H9 (cell line): ENCODE measurements at regions not wholly inside any gene's neighbourhood (a gene's known extent, or its start where the extent isn't known, plus 50 kb on each side); places are given as distances from the start of the nearest gene placed in this dataset.

Experiments
- DNase-seq: peaks from one replicate; pipeline ENCODE4 v3.0.0-alpha.2; 2017
- H2AFZ ChIP-seq: one replicate; pipeline ENCODE4 v1.6.1; 2013; ENCODE audit warnings: mild to moderate bottlenecking, low read length, control low read depth, moderate library complexity
- H2AK5ac ChIP-seq: 2 replicates; pipeline ENCODE4 v1.6.1; 2013; ENCODE audit warnings: low read length, control low read depth, mixed read lengths; ENCODE audit not compliant: insufficient read length
- H2BK120ac ChIP-seq: one replicate; pipeline ENCODE4 v1.6.1; 2013; ENCODE audit warnings: low read depth, mild to moderate bottlenecking, low read length, control low read depth, inconsistent platforms; ENCODE audit not compliant: poor library complexity, severe bottlenecking
- H2BK12ac ChIP-seq: 2 replicates; pipeline ENCODE4 v1.6.1; 2013; ENCODE audit warnings: low read length, control low read depth, mixed read lengths, low read depth; ENCODE audit not compliant: insufficient read length
- H2BK15ac ChIP-seq: 2 replicates; pipeline ENCODE4 v1.6.1; 2013; ENCODE audit warnings: low read depth, low read length, control low read depth
- H2BK20ac ChIP-seq: one replicate; pipeline ENCODE4 v1.6.1; 2013; ENCODE audit warnings: low read depth, mild to moderate bottlenecking, low read length, control low read depth, inconsistent platforms; ENCODE audit not compliant: poor library complexity, severe bottlenecking
- H2BK5ac ChIP-seq: 2 replicates; pipeline ENCODE4 v1.6.1; 2013; ENCODE audit warnings: low read length, control low read depth, mixed read lengths; ENCODE audit not compliant: insufficient read length
- H3K14ac ChIP-seq: 2 replicates; pipeline ENCODE4 v1.6.1; 2013; ENCODE audit warnings: low read length, control low read depth; ENCODE audit not compliant: insufficient read depth
- H3K18ac ChIP-seq: 2 replicates; pipeline ENCODE4 v1.6.1; 2013; ENCODE audit warnings: low read depth, mild to moderate bottlenecking, mixed read lengths, low read length, control low read depth; ENCODE audit not compliant: insufficient read length
- H3K23ac ChIP-seq: 2 replicates; pipeline ENCODE4 v1.6.1; 2013; ENCODE audit warnings: low read length, control low read depth, mixed read lengths, low read depth; ENCODE audit not compliant: insufficient read length
- H3K23me2 ChIP-seq: 2 replicates; pipeline ENCODE4 v1.6.1; 2013; ENCODE audit warnings: low read depth, mild to moderate bottlenecking, mixed read lengths, low read length, control low read depth; ENCODE audit not compliant: insufficient read length, poor library complexity, severe bottlenecking
- H3K27ac ChIP-seq: 2 replicates; pipeline ENCODE4 v1.5.1; 2013; ENCODE audit warnings: low read length, control low read depth, mixed read lengths, low read depth; ENCODE audit not compliant: insufficient read length
- H3K27me3 ChIP-seq: 2 replicates; pipeline ENCODE4 v1.6.1; 2013; ENCODE audit warnings: low read length, control low read depth, inconsistent platforms; ENCODE audit not compliant: insufficient read depth
- H3K4ac ChIP-seq: 2 replicates; pipeline ENCODE4 v1.6.1; 2013; ENCODE audit warnings: low read depth, mild to moderate bottlenecking, control low read depth, inconsistent platforms, low read length, moderate library complexity
- H3K4me1 ChIP-seq: 2 replicates; pipeline ENCODE4 v1.6.1; 2013; ENCODE audit warnings: low read length, control low read depth, inconsistent platforms; ENCODE audit not compliant: insufficient read depth
- H3K4me2 ChIP-seq: 2 replicates; pipeline ENCODE4 v1.6.1; 2013; ENCODE audit warnings: low read length, control low read depth, mixed read lengths; ENCODE audit not compliant: insufficient read length, insufficient read depth
- H3K56ac ChIP-seq: 2 replicates; pipeline ENCODE4 v1.6.1; 2013; ENCODE audit warnings: low read depth, mild to moderate bottlenecking, mixed read lengths, low read length, control low read depth; ENCODE audit not compliant: insufficient read length
- H3K79me1 ChIP-seq: 2 replicates; pipeline ENCODE4 v1.6.1; 2013; ENCODE audit warnings: low read depth, mild to moderate bottlenecking, moderate library complexity, low read length, control low read depth, inconsistent platforms; ENCODE audit not compliant: insufficient read depth, poor library complexity, severe bottlenecking
- H3K79me2 ChIP-seq: 2 replicates; pipeline ENCODE4 v1.6.1; 2013; ENCODE audit warnings: low read length, control low read depth, inconsistent platforms; ENCODE audit not compliant: insufficient read depth
- H3K9ac ChIP-seq: 2 replicates; pipeline ENCODE4 v1.6.1; 2013; ENCODE audit warnings: low read length, control low read depth, mixed read lengths; ENCODE audit not compliant: insufficient read length; ENCODE audit errors: extremely low read depth
- H3K9me3 ChIP-seq: one replicate; pipeline ENCODE4 v1.6.1; 2013; ENCODE audit warnings: low read depth, low read length, inconsistent platforms; ENCODE audit not compliant: control insufficient read depth
- H3T11ph ChIP-seq: one replicate; pipeline ENCODE4 v1.6.1; 2013; ENCODE audit warnings: mild to moderate bottlenecking, low read length, control low read depth, inconsistent platforms
- H4K20me1 ChIP-seq: one replicate; pipeline ENCODE4 v1.6.1; 2013; ENCODE audit not compliant: control insufficient read depth, insufficient read length, insufficient read depth
- H4K5ac ChIP-seq: 2 replicates; pipeline ENCODE4 v1.6.1; 2013; ENCODE audit warnings: low read depth, mild to moderate bottlenecking, mixed read lengths, low read length, control low read depth; ENCODE audit not compliant: insufficient read length
- H4K8ac ChIP-seq: replicated peaks from 2 replicates; pipeline ENCODE4 v1.6.1; 2013; ENCODE audit warnings: low read length, control low read depth, mixed read lengths, low read depth; ENCODE audit not compliant: insufficient read length
- H4K91ac ChIP-seq: 2 replicates; pipeline ENCODE4 v1.6.1; 2013; ENCODE audit warnings: low read depth, mild to moderate bottlenecking, moderate library complexity, mixed read lengths, low read length, control low read depth; ENCODE audit not compliant: insufficient read length
- H3K27ac Mint-ChIP-seq, 3 experiments: 2 replicates in 2 of 3; 3 replicates in 1 of 3; pipeline ENCODE4 v1.8.0; 2020 to 2021; ENCODE audit warnings: mixed read lengths in 3 of 3, mild to moderate bottlenecking in 1 of 3, moderate library complexity in 1 of 3
- H3K27me3 Mint-ChIP-seq: 2 replicates; pipeline ENCODE4 v1.8.0; 2021; ENCODE audit warnings: low read depth, mild to moderate bottlenecking, moderate library complexity, mixed read lengths
- H3K36me3 Mint-ChIP-seq, 3 experiments: 2 replicates in 2 of 3; 3 replicates in 1 of 3; pipeline ENCODE4 v1.8.0; 2020 to 2021; ENCODE audit warnings: low read depth in 3 of 3, mixed read lengths in 3 of 3; ENCODE audit not compliant: insufficient read depth in 1 of 3
- H3K4me1 Mint-ChIP-seq, 2 experiments: 2 replicates each; pipeline ENCODE4 v1.8.0; 2020; ENCODE audit warnings: mixed read lengths in 2 of 2
- H3K4me3 Mint-ChIP-seq, 2 experiments: 2 replicates in 1 of 2; 3 replicates in 1 of 2; pipeline ENCODE4 v1.8.0; 2020 to 2021; ENCODE audit warnings: mild to moderate bottlenecking in 2 of 2, mixed read lengths in 2 of 2, moderate library complexity in 1 of 2
- H3K9me3 Mint-ChIP-seq, 2 experiments: 2 replicates in 1 of 2; 3 replicates in 1 of 2; pipeline ENCODE4 v1.8.0; 2020; ENCODE audit warnings: mild to moderate bottlenecking in 2 of 2, mixed read lengths in 2 of 2, moderate library complexity in 1 of 2
- WGBS: extraction: QIAGEN DNeasy Blood & Tissue Kit; methylation state at CpG from one replicate; pipeline ENCODE4 v1.1.7; 2013; ENCODE audit warnings: missing lambda C conversion rate, low lambda C conversion rate, mixed read lengths; ENCODE audit not compliant: insufficient read length; ENCODE audit errors: extremely low coverage; 5-methylcytosine and 5-hydroxymethylcytosine counted together
- TF ChIP-seq, protein P1 (sequence below): fragments of 200-600 bp; sonication (generic); conservative IDR thresholded peaks from 3 replicates; pipeline ENCODE4 v1.8.0; 2021; ENCODE audit warnings: antibody characterized with exemption, mild to moderate bottlenecking

DNA sequence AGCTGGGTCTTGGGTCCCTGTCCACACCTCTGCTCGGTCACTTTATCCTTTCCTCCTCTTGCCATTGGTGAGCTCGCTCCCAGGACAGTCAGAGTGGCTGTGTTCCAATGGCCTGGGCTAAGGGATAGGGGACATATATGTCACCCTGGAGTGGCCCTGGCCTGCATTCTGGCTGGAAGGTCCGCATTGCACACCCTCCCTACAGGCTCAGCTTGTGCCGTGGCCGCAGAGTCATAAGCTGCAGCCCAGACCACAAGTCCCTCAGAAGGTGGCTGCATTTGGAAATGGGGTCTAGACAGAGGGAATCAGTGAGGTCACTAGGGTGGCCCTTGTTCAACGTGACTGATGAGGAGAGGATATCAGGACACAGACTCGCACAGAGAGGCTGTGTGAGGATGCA, 363.8 kb upstream of the SHH start:
- Histone ChIP-seq H4K91ac (no peak overlapping the region), H2AFZ (no peak overlapping the region), H3K79me1 (no peaks in the 10 kb centered on the region), H3K23ac (no peak overlapping the region), H3T11ph (no peak overlapping the region), H3K27me3 (no peaks in the 10 kb centered on the region), H2BK20ac (no peak overlapping the region), H4K8ac (no peak overlapping the region), H3K79me2 (no peaks in the 10 kb centered on the region), H2BK12ac (no peak overlapping the region), H2BK15ac (no peak overlapping the region), H2AK5ac (no peak overlapping the region), H4K20me1 (no peaks in the 10 kb centered on the region), H3K27ac (no peak overlapping the region), H3K56ac (no peak overlapping the region), H3K9me3 (no peaks in the 10 kb centered on the region), H4K5ac (no peak overlapping the region), H2BK5ac (no peak overlapping the region), H3K4ac (no peak overlapping the region), H3K4me2 (no peak overlapping the region), H3K18ac (no peak overlapping the region), H2BK120ac (no peak overlapping the region), H3K23me2 (no peaks in the 10 kb centered on the region), H3K14ac (no peak overlapping the region; the same call in 1 of the 2 replicates), H3K9ac (no peak overlapping the region), H3K4me1 (no peaks in the 10 kb centered on the region)
- TF ChIP-seq, protein P1, sequence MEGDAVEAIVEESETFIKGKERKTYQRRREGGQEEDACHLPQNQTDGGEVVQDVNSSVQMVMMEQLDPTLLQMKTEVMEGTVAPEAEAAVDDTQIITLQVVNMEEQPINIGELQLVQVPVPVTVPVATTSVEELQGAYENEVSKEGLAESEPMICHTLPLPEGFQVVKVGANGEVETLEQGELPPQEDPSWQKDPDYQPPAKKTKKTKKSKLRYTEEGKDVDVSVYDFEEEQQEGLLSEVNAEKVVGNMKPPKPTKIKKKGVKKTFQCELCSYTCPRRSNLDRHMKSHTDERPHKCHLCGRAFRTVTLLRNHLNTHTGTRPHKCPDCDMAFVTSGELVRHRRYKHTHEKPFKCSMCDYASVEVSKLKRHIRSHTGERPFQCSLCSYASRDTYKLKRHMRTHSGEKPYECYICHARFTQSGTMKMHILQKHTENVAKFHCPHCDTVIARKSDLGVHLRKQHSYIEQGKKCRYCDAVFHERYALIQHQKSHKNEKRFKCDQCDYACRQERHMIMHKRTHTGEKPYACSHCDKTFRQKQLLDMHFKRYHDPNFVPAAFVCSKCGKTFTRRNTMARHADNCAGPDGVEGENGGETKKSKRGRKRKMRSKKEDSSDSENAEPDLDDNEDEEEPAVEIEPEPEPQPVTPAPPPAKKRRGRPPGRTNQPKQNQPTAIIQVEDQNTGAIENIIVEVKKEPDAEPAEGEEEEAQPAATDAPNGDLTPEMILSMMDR = no peak
- H3K9me3 Mint-ChIP-seq = no peaks in the 10 kb centered on the region
- H3K4me1 Mint-ChIP-seq = no peaks in the 10 kb centered on the region
- no peak overlapping the region for H3K4me3 Mint-ChIP-seq
- peak overlapping the region in 1 of 3 experiments; percentile 86; a peak in 2 of 7 replicates for H3K27ac Mint-ChIP-seq
- peaks cover 1% of the 10 kb centered on the region; the same call in 1 of the 2 replicates for H3K27me3 Mint-ChIP-seq
- no CpG with 5 or more reads among the region's 7 CpGs for WGBS
- no peak for DNase-seq
- no peaks in the 10 kb centered on the region for H3K36me3 Mint-ChIP-seq
